HepG2 (cell line): ENCODE measurements at regions not wholly inside any gene's neighbourhood (a gene's known extent, or its start where the extent isn't known, plus 50 kb on each side); places are given as distances from the start of the nearest gene placed in this dataset.

ENCODE experiments used
- ATAC-seq: fragments of 200-7000 bp; cut with Tn5 transposase; 3 replicates; pipeline ENCODE4 v1.9.1; 2020; ENCODE audit warnings: mild to moderate bottlenecking, moderate library complexity
- BruUV-seq: library from RNA; stranded (reverse); fragments of 400-500 nt; replicated peaks from 2 replicates; lab custom pipeline; 2021; lab: Mats Ljungman, UMichigan
- CTCF ChIA-PET: fragments of 300-600 bp; formaldehyde crosslinking; extraction: SDS; loops from one replicate; lab custom pipeline; 2021; ENCODE audit warnings: low total read pairs, inconsistent platforms, low intra/inter-chr PET ratio; lab: Yijun Ruan, JAX
- POLR2A ChIA-PET: fragments of 350-600 bp; sonication (Branson Sonifier 250); formaldehyde crosslinking; loops from one replicate; lab custom pipeline; 2020; ENCODE audit warnings: antibody characterized with exemption, inconsistent platforms; lab: Yijun Ruan, JAX
- DNase-seq: peaks from one replicate; pipeline ENCODE4 v3.0.0-alpha.2; 2015; ENCODE audit warnings: low spot score
- FAIRE-seq: peaks from 3 replicates; lab custom pipeline; 2011; peaks lifted over from hg19 to GRCh38; lab: Jason Lieb, UNC
- H2AFZ ChIP-seq: one replicate; pipeline ENCODE4 v1.6.1; 2011; ENCODE audit warnings: low read length, inconsistent platforms
- H3K27ac ChIP-seq: fragments of 300-600 bp; 3 replicates; pipeline ENCODE4 v1.8.0; 2011; ENCODE audit warnings: mixed run types, mild to moderate bottlenecking, mixed read lengths, low read length, inconsistent platforms; ENCODE audit not compliant: insufficient read depth; ENCODE audit errors: extremely low read length
- H3K27me3 ChIP-seq, 2 experiments: fragments of 200-600 bp in 1 of 2; 2 replicates in 1 of 2; 3 replicates in 1 of 2; pipeline versions ENCODE4 v1.6.0 to v1.8.0; 2011; ENCODE audit warnings: low read length in 2 of 2, mild to moderate bottlenecking in 2 of 2, moderate library complexity in 2 of 2, inconsistent platforms in 1 of 2; ENCODE audit not compliant: insufficient read depth in 2 of 2, control insufficient read depth in 1 of 2
- H3K36me3 ChIP-seq, 2 experiments: fragments of 200-600 bp in 1 of 2; replicated peaks in 1 of 2; 2 replicates in 1 of 2; 3 replicates in 1 of 2; pipeline versions ENCODE4 v1.5.1 to v1.8.0; 2011; ENCODE audit warnings: low read length in 2 of 2, inconsistent platforms in 1 of 2; ENCODE audit not compliant: insufficient read depth in 2 of 2, control insufficient read depth in 1 of 2
- H3K4me1 ChIP-seq: 2 replicates; pipeline ENCODE4 v1.5.1; 2012; ENCODE audit warnings: low read length, inconsistent platforms; ENCODE audit not compliant: insufficient read depth
- H3K4me2 ChIP-seq: 2 replicates; pipeline ENCODE4 v1.6.0; 2011; ENCODE audit warnings: low read depth, low read length, inconsistent platforms
- H3K4me3 ChIP-seq, 3 experiments: fragments of 200-600 bp in 1 of 3; sonication (generic), shearing (Covaris generic) in 1 of 3; replicated peaks in 1 of 3; 2 replicates each; pipeline ENCODE4 v1.5.1; 2011 to 2016; ENCODE audit warnings: low read length in 3 of 3, inconsistent platforms in 2 of 3, low read depth in 2 of 3, mild to moderate bottlenecking in 2 of 3, control low read depth in 1 of 3, mixed read lengths in 1 of 3; ENCODE audit not compliant: insufficient read depth in 1 of 3
- H3K79me2 ChIP-seq: one replicate; pipeline ENCODE4 v1.6.1; 2011; ENCODE audit warnings: low read length, inconsistent platforms; ENCODE audit not compliant: insufficient read depth
- H3K9ac ChIP-seq: 2 replicates; pipeline ENCODE4 v1.6.0; 2011; ENCODE audit warnings: mild to moderate bottlenecking, low read depth, low read length, inconsistent platforms; ENCODE audit not compliant: insufficient read depth
- H3K9me3 ChIP-seq: 2 replicates; pipeline ENCODE4 v1.5.1; 2012; ENCODE audit warnings: mild to moderate bottlenecking, low read length
- H4K20me1 ChIP-seq: 2 replicates; pipeline ENCODE4 v1.6.0; 2011; ENCODE audit warnings: inconsistent platforms, mild to moderate bottlenecking, low read length, moderate library complexity; ENCODE audit not compliant: insufficient read depth
- FOXJ3 ChIP-seq: sonication (generic); formaldehyde crosslinking; IDR thresholded peaks from 2 replicates; pipeline ENCODE4 v1.4.0; 2020; ENCODE audit warnings: missing genetic modification reagents, mild to moderate bottlenecking, borderline replicate concordance
- HNRNPH1 ChIP-seq: fragments of 200-400 bp; formaldehyde crosslinking; optimal IDR thresholded peaks from 2 replicates; pipeline ENCODE3; 2017; ENCODE audit warnings: mild to moderate bottlenecking, low read depth, low read length
- KMT2A ChIP-seq: sonication (generic); formaldehyde crosslinking; IDR thresholded peaks from 2 replicates; pipeline ENCODE4 v1.4.0; 2020; ENCODE audit warnings: missing genetic modification reagents
- NONO ChIP-seq, 2 experiments: fragments of 450-650 bp in 1 of 2; sonication (generic) in 1 of 2; formaldehyde crosslinking in 1 of 2; IDR thresholded peaks in 1 of 2; conservative IDR thresholded peaks in 1 of 2; 2 replicates each; pipeline versions ENCODE4 v1.6.1 to v1.8.0; 2017 to 2022; ENCODE audit warnings: mild to moderate bottlenecking in 1 of 2, missing genetic modification reagents in 1 of 2, moderate library complexity in 1 of 2
- PCBP1 ChIP-seq: fragments of 200-400 bp; formaldehyde crosslinking; IDR thresholded peaks from 2 replicates; pipeline ENCODE4 v1.6.1; 2017; ENCODE audit warnings: mild to moderate bottlenecking, low read depth, low read length, borderline replicate concordance
- RARG ChIP-seq: sonication (generic); formaldehyde crosslinking; IDR thresholded peaks from 2 replicates; pipeline ENCODE4 v1.4.0; 2020; ENCODE audit warnings: low read depth, mild to moderate bottlenecking, missing genetic modification reagents
- SAFB2 ChIP-seq: sonication (generic); formaldehyde crosslinking; IDR thresholded peaks from 2 replicates; pipeline ENCODE4 v1.5.1; 2020; ENCODE audit warnings: missing genetic modification reagents, low read depth, mild to moderate bottlenecking, borderline replicate concordance
- SALL1 ChIP-seq: sonication (generic); formaldehyde crosslinking; IDR thresholded peaks from 2 replicates; pipeline ENCODE4 v1.8.0; 2022; ENCODE audit warnings: mild to moderate bottlenecking, missing genetic modification reagents
- TFAP4 ChIP-seq: sonication (generic); IDR thresholded peaks from 2 replicates; pipeline ENCODE4 v1.6.1; 2016; ENCODE audit warnings: low read depth, borderline replicate concordance
- TRIM24 ChIP-seq: sonication (generic); formaldehyde crosslinking; IDR thresholded peaks from 2 replicates; pipeline ENCODE4 v1.8.0; 2022; ENCODE audit warnings: mild to moderate bottlenecking, missing genetic modification reagents
- ZBTB21 ChIP-seq: sonication (generic); formaldehyde crosslinking; IDR thresholded peaks from 2 replicates; pipeline ENCODE4 v1.4.0; 2020; ENCODE audit warnings: missing genetic modification reagents
- ZBTB3 ChIP-seq: sonication (generic); formaldehyde crosslinking; IDR thresholded peaks from 2 replicates; pipeline ENCODE4 v1.4.0; 2020; ENCODE audit warnings: low read depth, mild to moderate bottlenecking, moderate library complexity, missing genetic modification reagents, borderline replicate concordance
- ZHX1 ChIP-seq: sonication (generic); formaldehyde crosslinking; IDR thresholded peaks from 2 replicates; pipeline ENCODE4 v1.8.1; 2022; ENCODE audit warnings: low read depth, mild to moderate bottlenecking, missing genetic modification reagents
- ZNF512 ChIP-seq: sonication (generic); formaldehyde crosslinking; IDR thresholded peaks from 2 replicates; pipeline ENCODE4 v1.4.0; 2020; ENCODE audit warnings: mild to moderate bottlenecking, missing genetic modification reagents
- ZSCAN25 ChIP-seq: sonication (generic); formaldehyde crosslinking; IDR thresholded peaks from 2 replicates; pipeline ENCODE4 v1.8.0; 2022; ENCODE audit warnings: mild to moderate bottlenecking, missing genetic modification reagents
- ZXDC ChIP-seq: sonication (generic); formaldehyde crosslinking; IDR thresholded peaks from 2 replicates; pipeline ENCODE4 v1.5.0; 2020; ENCODE audit warnings: mild to moderate bottlenecking, missing genetic modification reagents
- WGBS: methylation state at CpG from one replicate; pipeline ENCODE4 v1.1.6; 2017; ENCODE audit warnings: low lambda C conversion rate; 5-methylcytosine and 5-hydroxymethylcytosine counted together
- in situ Hi-C: cut with HindIII; loops from 2 replicates; pipeline ENCODE4 v1.10.0; 2017; ENCODE audit warnings: low pct_unique_long_range_greater_than_20kb; ENCODE audit not compliant: extremely low pct_ligation_motif_present
- intact Hi-C: fragments of 100-400 bp; cut with micrococcal nuclease; formaldehyde crosslinking; loops from one replicate; pipeline ENCODE4 v1.10.0; 2022; ENCODE audit not compliant: unreplicated experiment
- TF ChIP-seq, protein P1 (sequence below): sonication (generic); formaldehyde crosslinking; IDR thresholded peaks from 2 replicates; pipeline ENCODE4 v1.8.0; 2022; ENCODE audit warnings: missing genetic modification reagents, low read depth, mild to moderate bottlenecking, borderline replicate concordance

DNA sequence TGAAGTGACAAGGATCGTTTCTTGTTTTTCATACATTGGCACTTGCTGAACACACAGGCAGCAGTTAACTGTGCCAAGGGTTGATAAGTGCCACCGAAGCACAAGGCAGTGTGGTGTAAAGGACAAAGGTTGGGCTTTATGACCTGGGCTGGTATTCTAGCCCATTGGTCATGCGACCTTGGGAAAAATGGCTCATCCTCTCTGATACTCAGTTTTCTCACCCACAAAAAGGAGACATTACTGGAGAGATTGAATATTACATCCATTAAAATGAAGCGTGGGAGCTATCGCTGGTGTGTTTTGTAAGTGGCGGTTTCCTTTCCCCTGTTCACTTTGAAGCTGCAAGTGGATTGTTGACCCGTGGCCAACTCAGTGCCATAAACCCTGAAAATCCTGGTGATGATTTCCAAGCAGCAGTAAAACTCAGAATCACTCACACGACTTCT, 216.9 kb downstream of the HAPSTR1 start:
- no peak overlapping the region for H3K27ac ChIP-seq
- no peak overlapping the region for H2AFZ ChIP-seq
- DNase-seq = no peak
- intact Hi-C loops = loop anchor here (10.0 kb wide), 1 partner anchor 144 kb away; no protein-coding TSS in a partner anchor
- ATAC-seq = no peak
- H3K27me3 ChIP-seq = no peaks in the 10 kb centered on the region; a peak in 1 of 5 replicates
- BruUV-seq = no TSS peak
- CTCF ChIA-PET = no interaction called here
- H3K9ac ChIP-seq = no peak overlapping the region
- H3K36me3 ChIP-seq = no peaks in the 10 kb centered on the region
- POLR2A ChIA-PET = no interaction called here
- H4K20me1 ChIP-seq = no peaks in the 10 kb centered on the region
- 32% methylated on average over 8 of the region's 8 CpGs for WGBS
- H3K4me3 ChIP-seq = no peak overlapping the region
- H3K79me2 ChIP-seq = no peaks in the 10 kb centered on the region
- TF ChIP-seq FOXJ3 (CRISPR knock-in tag) = no peak
- TF ChIP-seq NONO (IDR thresholded peaks at IDR 0.05) = no peak
- no peak for TF ChIP-seq NONO (CRISPR knock-in tag; conservative IDR thresholded peaks at IDR 0.05)
- no peak for TF ChIP-seq TRIM24 (CRISPR knock-in tag)
- TF ChIP-seq ZNF512 = no peak
- TF ChIP-seq ZSCAN25 (CRISPR knock-in tag) = no peak
- TF ChIP-seq SAFB2 = no peak
- TF ChIP-seq, protein P1, sequence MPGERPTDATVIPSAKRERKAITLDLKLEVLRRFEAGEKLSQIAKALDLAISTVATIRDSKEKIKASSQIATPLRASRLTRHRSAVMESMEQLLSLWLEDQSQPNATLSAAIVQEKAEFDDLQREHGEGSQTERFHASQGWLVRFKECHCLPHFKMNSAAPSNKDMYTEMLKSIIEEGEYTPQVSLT (CRISPR knock-in tag) = no peak
- TF ChIP-seq ZHX1 (CRISPR knock-in tag) = no peak
- no peak for TF ChIP-seq ZBTB3 (CRISPR knock-in tag)
- no peak for TF ChIP-seq SALL1
- TF ChIP-seq RARG = no peak
- TF ChIP-seq ZBTB21 (CRISPR knock-in tag) = no peak
- TF ChIP-seq HNRNPH1 = no peak
- TF ChIP-seq ZXDC (CRISPR knock-in tag) = no peak
- TF ChIP-seq TFAP4 = no peak
- TF ChIP-seq KMT2A (CRISPR knock-in tag) = no peak
- no peak for TF ChIP-seq PCBP1
- no peak for FAIRE-seq
- in situ Hi-C loops = no loop called here
- H3K4me1 ChIP-seq = no peaks in the 10 kb centered on the region
- H3K9me3 ChIP-seq = peaks cover 11% of the 10 kb centered on the region
- H3K4me2 ChIP-seq = no peak overlapping the region
